D341Med (cell line): ENCODE measurements at regions not wholly inside any gene's neighbourhood (a gene's known extent, or its start where the extent isn't known, plus 50 kb on each side); places are given as distances from the start of the nearest gene placed in this dataset.

ENCODE experiments used
- DNase-seq: peaks from one replicate; pipeline ENCODE4 v3.0.0; 2012; ENCODE audit warnings: low spot score

DNA sequence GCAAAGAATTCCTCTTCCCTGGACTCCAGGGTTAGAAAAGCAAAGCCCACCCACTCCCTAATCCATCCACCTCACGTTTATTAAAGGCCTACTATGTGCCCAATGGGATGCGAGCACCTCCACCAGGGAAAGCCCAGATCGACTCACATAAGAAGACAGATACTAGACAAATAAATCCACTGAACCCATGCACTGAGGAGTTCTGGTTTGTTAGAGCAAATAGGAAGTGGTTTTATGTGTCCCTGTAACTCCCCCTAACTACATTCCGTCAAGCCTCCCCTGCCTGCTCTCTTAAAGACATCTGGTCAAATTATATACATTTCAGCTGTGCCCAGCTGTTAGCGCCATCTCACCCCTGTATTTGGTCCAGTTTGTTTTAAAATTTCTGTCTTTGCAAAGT, 218.5 kb upstream of the RPL38 start:
- DNase-seq: no peak

- no peak for DNase-seq
Measured at GRCh38 chr17:73985466-73986015, 217.9 kb upstream of the RPL38 start.

DNA sequence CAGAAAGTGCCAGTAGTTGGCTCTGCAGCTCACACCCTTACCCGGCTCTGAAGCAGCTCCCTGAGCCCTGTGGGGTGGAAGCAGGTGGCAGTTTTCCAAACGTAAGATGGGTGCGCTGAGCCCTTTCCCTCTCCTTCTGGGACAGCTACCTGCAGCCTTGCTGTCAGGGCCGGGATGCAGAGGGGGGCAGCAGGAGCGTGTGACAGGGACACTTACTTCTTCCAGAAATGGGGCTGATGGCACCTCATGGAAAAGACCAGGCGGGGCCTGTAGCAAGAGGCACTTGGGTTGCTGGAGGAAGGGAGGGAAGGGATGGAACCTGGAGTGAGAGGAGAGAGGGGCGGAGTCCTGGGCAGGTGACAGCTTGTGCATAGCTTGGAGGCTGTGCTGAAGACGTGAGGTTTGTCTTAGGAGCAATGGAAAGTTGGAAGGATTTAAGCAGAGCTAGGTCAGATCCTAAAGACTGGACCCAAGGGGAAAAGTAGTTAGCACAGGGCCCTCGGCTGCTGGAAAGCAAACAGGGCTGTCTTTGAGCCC, 216.8 kb upstream of the RPL38 start:
- no peak for DNase-seq

DNA sequence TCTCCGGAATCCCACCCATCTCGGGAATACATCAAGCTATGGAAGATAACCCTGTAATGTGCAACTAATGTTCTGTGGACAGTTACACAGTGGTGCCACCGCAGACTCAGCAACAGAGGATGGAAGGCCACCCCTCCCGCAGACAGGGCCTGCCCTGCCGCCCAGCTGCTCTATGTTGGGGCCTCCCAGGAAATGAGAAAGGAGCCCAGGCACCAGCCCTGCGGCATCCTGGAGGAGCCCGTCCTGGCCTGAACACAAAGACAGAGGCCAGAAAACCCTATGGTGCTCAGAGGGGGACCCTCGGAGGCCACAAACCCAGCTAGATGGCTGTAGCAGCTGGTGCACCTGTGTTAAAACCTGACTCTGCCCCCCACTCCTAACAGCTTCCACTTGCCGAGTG, 216.1 kb upstream of the RPL38 start:
- DNase-seq: no peak

GRCh38 chr17:73987845-73988509, 215.5 kb upstream of the RPL38 start:
- no peak for DNase-seq

DNA sequence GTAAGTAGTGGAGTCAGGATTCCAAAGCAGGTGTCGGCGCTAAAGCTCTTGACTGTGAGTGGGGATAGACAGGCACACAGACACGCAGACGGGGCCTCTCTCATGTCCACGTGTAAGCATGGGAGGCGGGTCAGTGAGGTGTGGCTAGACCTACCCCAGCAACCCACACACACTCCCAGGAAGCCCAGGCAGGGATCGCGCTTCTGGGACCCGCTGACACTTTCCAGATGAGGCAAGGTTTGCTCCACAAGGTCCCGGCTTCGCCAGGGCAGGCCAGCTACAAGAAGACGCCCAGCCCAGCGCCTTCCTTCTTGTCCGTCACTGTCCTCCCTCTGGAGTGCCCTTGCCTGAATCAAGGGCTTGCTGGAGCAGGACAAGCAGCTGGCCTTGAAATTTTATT, 213.8 kb upstream of the RPL38 start:
- no peak for DNase-seq

GRCh38 chr17:73990290-73990689, 213.2 kb upstream of the RPL38 start:
- no peak for DNase-seq

DNA sequence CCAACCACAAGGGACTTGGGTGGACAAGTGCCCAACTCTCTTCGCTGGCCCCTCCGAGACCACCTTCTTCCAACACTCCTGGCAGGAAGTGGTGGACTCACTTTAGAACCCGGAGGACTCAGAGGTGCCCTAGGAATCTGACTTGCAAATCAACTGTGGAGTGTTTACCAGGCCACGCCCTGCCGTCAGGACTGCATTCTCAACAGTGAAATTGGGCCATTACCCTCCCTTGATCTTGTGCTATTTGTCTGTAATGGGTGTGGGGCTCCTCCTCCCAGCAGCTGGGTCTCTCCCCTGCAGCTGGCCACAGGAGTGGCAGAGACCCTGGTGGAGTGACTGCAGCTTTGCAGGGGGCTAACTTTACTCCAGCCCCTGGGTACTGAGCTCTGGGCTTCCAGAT, 212.2 kb upstream of the RPL38 start:
- no peak for DNase-seq

GRCh38 chr17:73994946-73995345, 208.5 kb upstream of the RPL38 start:
- DNase-seq: no peak

DNA sequence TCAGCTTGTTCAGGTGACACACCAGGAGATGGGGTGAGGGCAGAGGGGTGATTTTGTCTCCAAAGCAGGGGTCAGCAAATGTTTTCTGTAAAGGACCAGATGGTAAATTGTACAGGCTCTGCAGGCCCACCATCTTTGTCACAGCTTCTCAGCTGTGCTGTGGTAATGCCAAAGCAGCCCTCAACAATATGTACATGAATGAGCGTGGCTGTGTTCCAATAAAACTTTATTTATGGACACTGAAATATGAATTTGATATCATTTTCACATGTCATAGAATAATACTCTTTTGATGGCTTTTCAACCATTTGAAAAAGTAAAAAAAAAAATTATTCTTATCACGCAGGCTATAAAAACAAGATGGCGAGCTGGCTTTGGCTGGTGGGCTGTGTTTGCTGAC, 206.4 kb upstream of the RPL38 start:
- DNase-seq: no peak

GRCh38 chr17:73998249-73998648, 205.2 kb upstream of the RPL38 start:
- DNase-seq: no peak

GRCh38 chr17:73998653-73999645, 204.5 kb upstream of the RPL38 start:
- peak; percentile 93 for DNase-seq

GRCh38 chr17:74001145-74001544, 202.3 kb upstream of the RPL38 start:
- DNase-seq: no peak

DNA sequence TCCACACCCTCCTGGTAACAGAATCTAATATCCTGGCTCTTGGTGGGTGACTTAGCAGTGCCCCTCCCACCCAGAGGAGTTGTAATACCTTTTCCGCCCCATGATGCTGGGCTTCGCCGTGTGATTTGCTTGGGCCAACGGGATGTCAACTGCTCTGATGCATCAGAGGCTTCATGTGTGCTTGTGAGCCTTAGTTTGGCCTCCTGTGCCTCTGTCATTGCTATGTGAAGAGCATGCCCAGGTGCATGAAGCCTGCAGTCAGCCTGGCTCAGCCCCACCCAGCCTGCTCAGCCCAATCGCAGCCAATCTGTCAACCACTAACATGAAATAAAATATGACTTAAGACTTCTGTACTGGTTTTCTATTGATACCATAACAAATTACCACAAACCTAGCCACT, 201.2 kb upstream of the RPL38 start:
- no peak for DNase-seq

DNA sequence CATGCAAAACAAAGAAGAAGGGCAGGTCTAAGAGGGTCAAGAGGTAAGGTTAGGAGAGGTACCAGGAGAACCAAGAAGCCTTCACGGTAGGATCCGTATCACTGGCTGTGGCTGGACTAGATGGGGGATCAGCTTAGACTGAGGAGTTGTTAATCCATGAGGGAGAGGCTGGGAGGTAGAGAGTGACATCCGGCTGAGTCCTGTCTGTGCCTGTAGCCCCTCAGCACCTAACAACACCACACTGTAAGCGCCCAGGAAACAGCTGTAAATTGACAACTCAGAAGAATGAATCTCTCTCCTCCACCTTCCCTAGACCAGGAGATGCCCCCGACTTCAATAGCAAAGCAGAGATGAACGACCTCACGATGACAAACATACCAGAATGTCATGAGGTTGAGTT, 199.4 kb upstream of the RPL38 start:
- no peak for DNase-seq

GRCh38 chr17:74005790-74006189, 197.7 kb upstream of the RPL38 start:
- DNase-seq: no peak

DNA sequence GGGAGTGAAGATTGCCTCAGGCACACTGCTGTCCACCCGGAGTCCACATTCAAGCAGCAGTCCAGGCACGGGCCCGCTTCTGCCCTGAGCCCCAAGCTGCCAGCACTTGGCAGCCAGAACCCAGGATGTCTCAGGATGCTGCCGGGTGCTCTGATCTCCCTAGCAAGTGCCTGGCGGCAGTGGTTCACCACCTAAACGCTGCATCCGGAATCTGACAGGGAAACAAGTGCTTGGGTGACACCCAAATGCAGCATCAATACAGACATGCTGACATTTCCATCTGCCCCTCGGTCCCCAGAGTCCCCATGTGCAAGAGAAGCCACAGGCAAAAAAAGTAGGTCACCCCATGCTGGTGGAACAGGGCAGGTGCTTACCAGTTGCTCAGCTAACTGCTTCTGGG, 197.1 kb upstream of the RPL38 start:
- no peak for DNase-seq

- DNase-seq: peak; percentile 84
Measured at GRCh38 chr17:74008196-74008595, 195.3 kb upstream of the RPL38 start.

GRCh38 chr17:74009056-74009625, 194.3 kb upstream of the RPL38 start:
- no peak for DNase-seq

DNA sequence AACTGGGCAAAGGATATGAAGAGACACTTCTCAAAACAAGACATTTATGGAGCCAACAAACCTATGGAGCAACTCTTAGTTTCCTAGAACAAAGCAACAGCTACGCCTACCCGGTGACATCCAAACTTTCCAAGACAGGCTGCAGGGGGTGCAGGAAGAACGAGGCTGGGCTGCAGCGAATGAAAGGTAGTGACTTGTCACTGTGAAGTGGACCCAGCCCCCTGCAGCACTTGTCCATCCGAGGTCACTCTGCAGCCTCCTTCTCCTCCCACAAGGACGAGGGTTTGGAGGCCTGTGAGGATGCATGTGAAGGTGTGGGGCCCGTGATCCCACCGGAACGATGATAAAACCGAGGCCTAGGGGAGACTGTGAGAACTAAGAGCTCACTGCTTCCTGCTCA, 192.6 kb upstream of the RPL38 start:
- no peak for DNase-seq

DNA sequence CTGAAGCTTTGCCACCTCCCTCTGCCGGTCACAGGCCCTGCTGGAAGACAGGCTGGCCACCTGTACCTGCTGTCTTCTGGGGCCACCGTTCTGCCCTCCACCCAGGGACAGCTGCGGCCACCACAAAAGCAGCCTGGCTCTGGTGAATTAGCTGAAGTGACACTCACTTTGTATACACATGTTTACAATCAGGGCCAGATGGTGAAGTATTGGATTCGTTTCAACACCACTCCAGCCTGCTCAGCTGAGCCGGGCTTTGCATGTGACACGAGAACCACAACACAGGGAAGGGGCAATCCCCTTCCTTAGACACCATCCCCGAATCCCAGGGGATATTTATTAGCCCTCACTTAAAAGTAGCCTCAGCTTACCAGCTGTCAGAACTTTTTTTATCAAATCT, 191.5 kb upstream of the RPL38 start:
- DNase-seq: peak; percentile 94

DNA sequence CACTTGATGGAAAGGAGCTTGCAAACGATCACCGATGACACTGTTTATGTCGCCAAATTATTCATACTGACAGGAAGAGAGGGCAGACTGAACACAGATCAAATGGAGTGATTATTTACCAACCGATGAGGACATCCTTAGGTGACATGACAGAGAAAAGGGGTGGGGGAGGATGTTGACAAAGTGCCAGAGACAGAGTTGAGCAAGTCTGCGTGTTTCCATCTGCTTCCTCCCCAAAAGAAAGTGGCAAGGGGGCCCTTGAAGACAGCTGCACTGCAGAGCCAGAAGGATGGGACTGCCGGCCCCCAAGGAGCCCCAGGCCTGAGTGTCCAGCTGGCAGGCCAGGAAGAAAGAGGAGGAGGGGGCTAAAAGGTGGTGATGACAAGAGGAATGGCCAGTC, 191.0 kb upstream of the RPL38 start:
- no peak for DNase-seq

DNA sequence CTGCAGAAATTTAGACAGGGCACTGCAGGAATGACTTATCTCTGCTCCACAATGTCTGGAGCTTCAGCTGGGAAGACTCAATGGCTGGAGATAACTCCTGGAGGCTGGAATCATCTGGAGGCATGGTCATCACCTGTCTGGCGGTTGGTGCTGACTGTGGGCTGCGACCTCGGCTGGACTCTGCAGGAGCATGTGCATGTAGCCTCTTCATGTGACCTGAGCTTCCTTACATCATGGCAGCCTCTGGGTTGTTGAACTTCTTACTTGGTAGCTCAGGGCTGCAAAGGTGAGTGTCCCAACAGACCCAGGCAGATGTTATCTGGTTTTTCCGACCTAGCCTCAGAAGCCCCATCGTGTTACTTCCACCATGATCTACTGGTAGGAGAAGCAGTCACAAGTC, 188.2 kb upstream of the RPL38 start:
- no peak for DNase-seq
